ENCODE measurements at regions not wholly inside any gene's neighbourhood (a gene's known extent, or its start where the extent isn't known, plus 50 kb on each side); places are given as distances from the start of the nearest gene placed in this dataset.

GRCh38 chr1:226476066-226476465 is 68.2 kb upstream of the PARP1 start:
- no peak for TF ChIP-seq POLR2A (IDR thresholded peaks at IDR 0.05; ENCODE audit: low read depth, low read length)
- TF ChIP-seq SPI1 (IDR thresholded peaks at IDR 0.05; ENCODE audit: low read depth, low read length) = no peak
- TF ChIP-seq PAX5 (IDR thresholded peaks at IDR 0.05; ENCODE audit: insufficient read depth, low read length, severe bottlenecking) = no peak
- no peak for TF ChIP-seq POU2F2 (IDR thresholded peaks at IDR 0.05; ENCODE audit: low read depth, low read length)
- TF ChIP-seq POLR2AphosphoS5 (IDR thresholded peaks at IDR 0.05; ENCODE audit: low read depth, low read length) = no peak
- TF ChIP-seq TAF1 (IDR thresholded peaks at IDR 0.05; ENCODE audit: low read depth, low read length) = no peak
- no peak for FAIRE-seq
- no peak for DNase-seq (ENCODE audit: insufficient read length, low spot score)

DNA sequence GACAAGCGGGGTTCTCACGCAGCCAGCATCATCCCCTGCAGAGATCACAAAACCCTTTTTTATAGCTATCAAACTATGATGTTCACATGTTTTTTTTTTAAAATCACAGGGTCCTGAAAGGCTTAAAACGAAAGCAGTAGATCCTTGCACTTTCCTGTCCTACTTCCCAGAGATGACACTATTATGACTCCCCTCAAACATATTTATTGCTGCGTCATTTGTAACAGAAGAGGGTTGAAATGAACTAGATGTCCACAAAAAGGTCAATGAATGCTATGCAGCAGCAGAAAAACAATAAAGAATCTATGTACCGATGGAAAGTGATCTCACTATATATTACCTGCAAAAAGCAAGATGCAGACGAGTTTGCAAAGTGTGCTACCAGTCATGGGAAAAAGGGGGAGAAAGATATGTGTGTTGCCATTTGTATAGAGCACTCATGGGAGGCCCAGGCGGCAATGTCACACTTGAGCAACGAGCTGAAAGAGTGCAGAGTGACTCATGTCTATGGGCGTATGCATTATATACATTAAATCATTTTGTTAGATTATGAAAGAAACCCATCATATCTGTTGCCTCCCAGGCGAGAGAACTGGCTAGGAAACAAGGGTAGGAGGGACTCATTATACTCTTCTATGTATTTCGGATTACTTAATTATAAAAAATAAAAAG is 68.9 kb upstream of the PARP1 start:
- DNase-seq (ENCODE audit: insufficient read length, low spot score) (no peak), FAIRE-seq (no peak)
- TF ChIP-seq TAF1 (IDR thresholded peaks at IDR 0.05; ENCODE audit: low read depth, low read length) (no peak), POLR2A (IDR thresholded peaks at IDR 0.05; ENCODE audit: low read depth, low read length) (no peak), POU2F2 (IDR thresholded peaks at IDR 0.05; ENCODE audit: low read depth, low read length) (no peak), SPI1 (IDR thresholded peaks at IDR 0.05; ENCODE audit: low read depth, low read length) (no peak), POLR2AphosphoS5 (IDR thresholded peaks at IDR 0.05; ENCODE audit: low read depth, low read length) (no peak), PAX5 (IDR thresholded peaks at IDR 0.05; ENCODE audit: insufficient read depth, low read length, severe bottlenecking) (no peak)

GRCh38 chr1:226479474-226479873 is 69.1 kb upstream of the STUM start:
- FAIRE-seq (no peak), DNase-seq (ENCODE audit: insufficient read length, low spot score) (no peak)
- TF ChIP-seq POU2F2 (IDR thresholded peaks at IDR 0.05; ENCODE audit: low read depth, low read length) (no peak), TAF1 (IDR thresholded peaks at IDR 0.05; ENCODE audit: low read depth, low read length) (no peak), POLR2A (IDR thresholded peaks at IDR 0.05; ENCODE audit: low read depth, low read length) (no peak), PAX5 (IDR thresholded peaks at IDR 0.05; ENCODE audit: insufficient read depth, low read length, severe bottlenecking) (no peak), SPI1 (IDR thresholded peaks at IDR 0.05; ENCODE audit: low read depth, low read length) (no peak), POLR2AphosphoS5 (IDR thresholded peaks at IDR 0.05; ENCODE audit: low read depth, low read length) (no peak)

- DNase-seq (ENCODE audit: insufficient read length, low spot score) (no peak), FAIRE-seq (no peak)
- TF ChIP-seq TAF1 (IDR thresholded peaks at IDR 0.05; ENCODE audit: low read depth, low read length) (no peak), POLR2AphosphoS5 (IDR thresholded peaks at IDR 0.05; ENCODE audit: low read depth, low read length) (no peak), POU2F2 (IDR thresholded peaks at IDR 0.05; ENCODE audit: low read depth, low read length) (no peak), SPI1 (IDR thresholded peaks at IDR 0.05; ENCODE audit: low read depth, low read length) (no peak), PAX5 (IDR thresholded peaks at IDR 0.05; ENCODE audit: insufficient read depth, low read length, severe bottlenecking) (no peak), POLR2A (IDR thresholded peaks at IDR 0.05; ENCODE audit: low read depth, low read length) (no peak)
These were observed 68.1 kb upstream of the STUM start for GRCh38 chr1:226480461-226480860.

- DNase-seq (ENCODE audit: insufficient read length, low spot score) = no peak
- FAIRE-seq = no peak
- no peak for TF ChIP-seq POLR2A (IDR thresholded peaks at IDR 0.05; ENCODE audit: low read depth, low read length)
- no peak for TF ChIP-seq POLR2AphosphoS5 (IDR thresholded peaks at IDR 0.05; ENCODE audit: low read depth, low read length)
- no peak for TF ChIP-seq SPI1 (IDR thresholded peaks at IDR 0.05; ENCODE audit: low read depth, low read length)
- no peak for TF ChIP-seq PAX5 (IDR thresholded peaks at IDR 0.05; ENCODE audit: insufficient read depth, low read length, severe bottlenecking)
- TF ChIP-seq POU2F2 (IDR thresholded peaks at IDR 0.05; ENCODE audit: low read depth, low read length) = no peak
- TF ChIP-seq TAF1 (IDR thresholded peaks at IDR 0.05; ENCODE audit: low read depth, low read length) = no peak
These were observed 67.4 kb upstream of the STUM start for GRCh38 chr1:226481133-226481532.

DNA sequence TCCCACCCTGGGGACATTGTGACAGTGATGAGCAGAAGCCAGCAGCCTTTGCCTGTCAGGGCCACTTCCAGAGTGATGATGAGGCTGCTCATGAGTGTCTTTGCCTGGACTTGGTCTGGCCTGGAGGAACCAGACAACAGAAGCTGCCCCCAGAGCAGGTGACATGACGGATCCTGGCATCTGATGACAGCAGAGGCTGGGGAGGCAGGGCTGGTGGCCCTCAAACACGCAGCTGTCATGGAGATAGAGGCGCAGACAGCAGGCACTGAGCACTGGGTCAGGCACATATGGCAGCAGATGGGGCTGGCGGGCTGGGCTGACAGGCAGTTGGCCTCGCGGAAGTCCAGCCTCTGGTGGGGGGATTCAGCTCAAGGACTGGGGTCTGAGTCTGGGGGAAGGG is 66.4 kb upstream of the STUM start:
- no peak for DNase-seq (ENCODE audit: insufficient read length, low spot score)
- TF ChIP-seq POU2F2 (IDR thresholded peaks at IDR 0.05; ENCODE audit: low read depth, low read length) (no peak), POLR2A (IDR thresholded peaks at IDR 0.05; ENCODE audit: low read depth, low read length) (no peak), SPI1 (IDR thresholded peaks at IDR 0.05; ENCODE audit: low read depth, low read length) (no peak), POLR2AphosphoS5 (IDR thresholded peaks at IDR 0.05; ENCODE audit: low read depth, low read length) (no peak), TAF1 (IDR thresholded peaks at IDR 0.05; ENCODE audit: low read depth, low read length) (no peak), PAX5 (IDR thresholded peaks at IDR 0.05; ENCODE audit: insufficient read depth, low read length, severe bottlenecking) (no peak)
- FAIRE-seq = no peak

DNA sequence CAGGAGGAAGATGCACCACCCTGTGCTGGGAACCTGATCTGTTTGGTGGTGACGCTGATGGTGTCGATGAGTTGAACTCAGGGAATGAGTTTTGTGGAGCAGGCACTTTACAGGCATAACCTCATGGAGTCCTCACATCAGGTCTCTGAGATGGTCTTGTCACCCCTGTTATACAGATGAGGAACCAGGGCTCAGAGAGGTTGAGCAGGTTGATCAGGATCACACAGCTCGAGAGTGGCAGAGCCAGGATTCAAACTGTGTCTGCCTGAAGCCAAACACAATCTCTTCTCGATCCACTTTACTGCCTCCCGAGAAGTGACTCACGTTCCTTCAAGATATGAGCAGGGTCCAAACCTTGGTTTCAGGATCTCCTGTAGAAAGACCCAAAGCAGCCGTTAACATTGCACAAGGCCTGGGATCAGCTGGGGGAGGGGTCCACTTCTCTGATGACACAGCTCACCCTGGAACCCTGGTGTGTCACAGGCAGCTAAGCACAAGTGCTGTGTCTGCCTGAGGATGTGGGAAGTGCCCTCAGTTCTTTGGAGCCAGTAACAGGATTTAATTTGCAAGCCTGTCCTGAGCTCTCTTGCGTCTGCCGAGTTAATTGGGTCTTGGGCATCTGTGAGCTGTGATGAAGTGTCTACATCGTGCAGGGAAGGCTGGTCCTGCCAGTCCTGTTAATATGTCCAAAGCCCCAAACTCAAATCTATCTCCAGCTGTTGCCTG is 65.4 kb upstream of the STUM start:
- FAIRE-seq = no peak
- TF ChIP-seq POLR2AphosphoS5 (IDR thresholded peaks at IDR 0.05; ENCODE audit: low read depth, low read length) (no peak), POLR2A (IDR thresholded peaks at IDR 0.05; ENCODE audit: low read depth, low read length) (no peak), POU2F2 (IDR thresholded peaks at IDR 0.05; ENCODE audit: low read depth, low read length) (no peak), TAF1 (IDR thresholded peaks at IDR 0.05; ENCODE audit: low read depth, low read length) (no peak), SPI1 (IDR thresholded peaks at IDR 0.05; ENCODE audit: low read depth, low read length) (no peak), PAX5 (IDR thresholded peaks at IDR 0.05; ENCODE audit: insufficient read depth, low read length, severe bottlenecking) (no peak)
- DNase-seq (ENCODE audit: insufficient read length, low spot score) = no peak

- FAIRE-seq = no peak
- DNase-seq (ENCODE audit: insufficient read length, low spot score) = no peak
- TF ChIP-seq POU2F2 (IDR thresholded peaks at IDR 0.05; ENCODE audit: low read depth, low read length) (no peak), POLR2A (IDR thresholded peaks at IDR 0.05; ENCODE audit: low read depth, low read length) (no peak), TAF1 (IDR thresholded peaks at IDR 0.05; ENCODE audit: low read depth, low read length) (no peak), SPI1 (IDR thresholded peaks at IDR 0.05; ENCODE audit: low read depth, low read length) (no peak)
These were observed 63.4 kb upstream of the STUM start for GRCh38 chr1:226485192-226485591.

DNA sequence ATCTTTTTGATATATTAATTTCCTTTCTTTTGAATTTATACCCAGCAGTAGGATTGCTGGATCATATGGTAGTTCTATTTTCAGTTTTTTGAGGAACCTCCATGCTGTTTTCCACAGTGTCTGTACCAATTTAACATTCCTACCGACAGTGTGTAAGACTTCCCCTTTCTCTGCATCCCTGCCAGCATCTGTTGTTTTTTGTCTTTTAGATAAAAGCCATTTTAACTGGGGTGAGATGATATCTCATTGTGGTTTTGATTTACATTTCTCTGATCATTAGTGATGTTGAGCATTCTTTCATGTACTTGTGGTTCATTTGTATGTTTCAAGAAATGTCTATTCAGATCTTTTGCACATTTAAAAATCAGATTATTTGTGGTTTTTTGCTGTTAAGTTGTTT is 62.4 kb upstream of the STUM start:
- no peak for FAIRE-seq
- no peak for TF ChIP-seq POU2F2 (IDR thresholded peaks at IDR 0.05; ENCODE audit: low read depth, low read length)
- no peak for TF ChIP-seq TAF1 (IDR thresholded peaks at IDR 0.05; ENCODE audit: low read depth, low read length)
- TF ChIP-seq POLR2A (IDR thresholded peaks at IDR 0.05; ENCODE audit: low read depth, low read length) = no peak
- no peak for TF ChIP-seq PAX5 (IDR thresholded peaks at IDR 0.05; ENCODE audit: insufficient read depth, low read length, severe bottlenecking)
- no peak for TF ChIP-seq SPI1 (IDR thresholded peaks at IDR 0.05; ENCODE audit: low read depth, low read length)
- TF ChIP-seq POLR2AphosphoS5 (IDR thresholded peaks at IDR 0.05; ENCODE audit: low read depth, low read length) = no peak
- no peak for DNase-seq (ENCODE audit: insufficient read length, low spot score)

All from GM12891 (cell line).